ENCODE measurements at regions not wholly inside any gene's neighbourhood (a gene's known extent, or its start where the extent isn't known, plus 50 kb on each side); places are given as distances from the start of the nearest gene placed in this dataset.
"Not testable (repeated sequence)": the region's sequence is repeated elsewhere in the genome, so short reads cannot be mapped to it uniquely, and the experiment has no call there.

GRCh38 chr17:64788286-64789060 is 126.4 kb upstream of the SMURF2 start:
- ATAC-seq (no peak), DNase-seq (ENCODE audit: low spot score in 2 of 2) (no peak)
- Mint-ChIP-seq H3K27ac (no peak overlapping the region), H3K36me3 (no peaks in the 10 kb centered on the region), H3K9me3 (no peaks in the 10 kb centered on the region)

DNA sequence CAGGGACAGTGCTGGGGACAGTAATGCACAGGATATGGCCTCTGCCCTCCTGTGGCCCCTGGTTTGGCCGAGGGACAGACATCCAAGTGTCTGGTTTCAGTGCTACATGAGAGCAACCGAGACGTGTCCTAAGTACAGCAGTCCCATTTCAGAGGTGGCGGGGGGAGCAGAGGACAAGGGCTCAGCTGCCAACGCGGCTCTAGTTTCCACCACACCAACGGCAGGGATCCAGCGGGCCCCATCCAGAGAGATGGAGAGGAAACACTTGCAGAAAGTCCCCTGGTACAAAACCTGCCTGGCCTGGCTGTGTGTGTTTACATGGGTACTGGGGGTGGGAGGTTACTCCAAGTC is 125.8 kb upstream of the SMURF2 start:
- Mint-ChIP-seq H3K9me3 (no peaks in the 10 kb centered on the region), H3K36me3 (no peaks in the 10 kb centered on the region), H3K27ac (peak overlapping the region; percentile 39 to 69)
- DNase-seq (ENCODE audit: low spot score in 2 of 2) (no peak), ATAC-seq (no peak)

GRCh38 chr17:64787255-64787920 is 125.3 kb upstream of the SMURF2 start:
- ATAC-seq (no peak), DNase-seq (ENCODE audit: low spot score in 2 of 2) (no peak)
- H3K36me3 Mint-ChIP-seq: no peaks in the 10 kb centered on the region
- H3K9me3 Mint-ChIP-seq: no peaks in the 10 kb centered on the region
- peak overlapping the region; percentile 39 to 69 for H3K27ac Mint-ChIP-seq

DNA sequence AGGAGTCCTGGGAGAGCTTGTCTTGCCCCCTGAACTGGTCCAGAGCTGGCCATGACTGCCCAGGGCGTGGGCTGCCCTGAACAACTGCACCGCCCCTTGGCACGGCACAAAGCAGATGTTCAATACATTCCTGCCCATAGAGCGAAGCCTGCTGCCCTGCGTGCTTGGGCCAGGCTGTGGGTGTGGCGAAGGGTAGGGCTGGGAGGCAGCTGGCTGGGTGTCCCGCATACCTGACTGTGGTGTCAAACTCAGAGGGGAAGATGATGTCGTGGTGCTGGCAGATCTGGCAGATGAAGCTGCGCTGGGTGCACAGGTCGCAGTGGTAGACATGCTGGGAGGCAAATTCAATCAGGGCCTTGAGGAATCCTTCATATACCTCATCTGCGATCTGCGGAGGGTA is 124.2 kb upstream of the SMURF2 start:
- no peak for ATAC-seq
- H3K9me3 Mint-ChIP-seq: no peaks in the 10 kb centered on the region
- H3K27ac Mint-ChIP-seq: no peak overlapping the region
- no peaks in the 10 kb centered on the region for H3K36me3 Mint-ChIP-seq
- no peak for DNase-seq (ENCODE audit: low spot score in 2 of 2)

- no peak for ATAC-seq
- H3K36me3 Mint-ChIP-seq: no peaks in the 10 kb centered on the region
- H3K9me3 Mint-ChIP-seq: no peaks in the 10 kb centered on the region
Observed at GRCh38 chr17:64785011-64785421, 122.9 kb upstream of the SMURF2 start.

DNA sequence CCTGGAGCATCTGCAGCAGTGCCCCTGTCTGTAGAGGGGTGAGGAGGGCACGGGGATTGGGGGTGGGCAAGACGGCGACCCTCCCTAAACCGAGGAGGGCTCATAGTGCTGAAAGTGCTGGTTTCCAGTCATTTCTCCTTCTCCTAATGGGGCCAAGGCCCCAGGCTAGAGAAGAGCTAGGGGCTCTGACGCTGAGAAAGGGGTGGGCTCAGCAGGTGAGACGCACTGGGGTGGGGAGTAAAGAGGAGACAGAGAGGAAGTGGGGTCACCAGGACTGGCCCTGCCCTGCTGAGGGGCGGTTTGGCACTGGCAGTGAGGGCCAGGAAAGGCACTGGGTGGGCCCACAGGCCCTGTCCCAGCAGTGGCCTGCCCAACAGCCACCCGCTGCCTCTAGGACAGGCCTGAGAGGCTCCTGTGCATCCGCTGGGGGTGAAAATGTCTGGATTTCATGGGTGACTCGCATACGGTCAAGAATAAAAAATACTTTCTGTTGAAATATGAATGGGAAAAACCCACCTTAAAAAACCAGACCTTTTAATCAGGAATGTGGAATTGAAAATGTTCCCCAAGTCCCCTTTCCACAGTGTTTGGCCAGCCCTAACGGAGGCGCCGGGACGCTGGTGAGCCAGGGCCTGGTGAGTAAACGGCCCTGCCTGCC is 122.4 kb upstream of the SMURF2 start:
- Mint-ChIP-seq H3K27ac (no peak overlapping the region), H3K9me3 (no peaks in the 10 kb centered on the region), H3K36me3 (no peaks in the 10 kb centered on the region)
- DNase-seq (ENCODE audit: low spot score in 2 of 2) (peak in 1 of 2 donors; percentile 23), ATAC-seq (no peak)

More at GRCh38 chr17:64785011-64785421, 122.9 kb upstream of the SMURF2 start:
- no peak overlapping the region for H3K27ac Mint-ChIP-seq
- DNase-seq (ENCODE audit: low spot score in 2 of 2): peak in 1 of 2 donors; percentile 49

- Mint-ChIP-seq H3K36me3 (no peaks in the 10 kb centered on the region), H3K9me3 (no peaks in the 10 kb centered on the region), H3K27ac (no peak overlapping the region)
- ATAC-seq: no peak
- peak in 1 of 2 donors; percentile 52 for DNase-seq (ENCODE audit: low spot score in 2 of 2)
Observed at GRCh38 chr17:64783556-64784352, 121.6 kb upstream of the SMURF2 start.

DNA sequence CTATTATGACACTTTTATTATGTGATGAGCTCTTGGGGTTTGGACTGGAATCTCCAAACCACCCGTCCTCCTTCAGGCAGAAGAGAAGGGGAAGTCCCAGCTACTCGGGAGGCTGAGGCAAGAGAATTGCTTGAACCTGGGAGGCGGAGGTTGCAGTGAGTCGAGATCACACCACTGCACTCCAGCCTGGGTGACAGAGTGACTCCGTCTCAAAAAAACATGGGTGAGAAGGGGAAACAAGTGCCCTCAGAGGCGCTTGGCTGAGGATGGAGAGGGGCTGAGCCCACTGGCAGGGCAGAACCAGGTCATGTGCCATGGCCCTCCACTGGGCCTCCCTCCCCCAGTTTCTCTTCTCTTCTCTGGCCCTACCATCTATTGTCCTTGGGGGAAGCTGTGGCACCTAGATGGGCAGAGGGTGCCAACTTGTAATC is 120.9 kb upstream of the SMURF2 start:
- ATAC-seq (peak in 1 of 2 donors; percentile 34), DNase-seq (ENCODE audit: low spot score in 2 of 2) (peak in 1 of 2 donors; percentile 49)
- no peak overlapping the region for H3K27ac Mint-ChIP-seq
- no peaks in the 10 kb centered on the region for H3K9me3 Mint-ChIP-seq
- H3K36me3 Mint-ChIP-seq: no peaks in the 10 kb centered on the region

- DNase-seq (ENCODE audit: low spot score in 2 of 2) (peak in 1 of 2 donors; percentile 48), ATAC-seq (no peak)
- H3K9me3 Mint-ChIP-seq: no peaks in the 10 kb centered on the region
- H3K36me3 Mint-ChIP-seq: no peaks in the 10 kb centered on the region
- no peak overlapping the region for H3K27ac Mint-ChIP-seq
Observed at GRCh38 chr17:64781810-64782555, 119.9 kb upstream of the SMURF2 start.

- Mint-ChIP-seq H3K36me3 (no peaks in the 10 kb centered on the region), H3K27ac (no peak overlapping the region), H3K9me3 (no peaks in the 10 kb centered on the region)
- DNase-seq (ENCODE audit: low spot score in 2 of 2) (peak; percentile 57 to 64), ATAC-seq (peak; percentile 16 to 54)
Observed at GRCh38 chr17:64781014-64781756, 119.1 kb upstream of the SMURF2 start.

- Mint-ChIP-seq H3K9me3 (no peaks in the 10 kb centered on the region), H3K27ac (no peak overlapping the region), H3K36me3 (no peaks in the 10 kb centered on the region)
- peak; percentile 50 to 80 for ATAC-seq
- DNase-seq (ENCODE audit: low spot score in 2 of 2): peak; percentile 61 to 81
Observed at GRCh38 chr17:64780096-64781013, 118.2 kb upstream of the SMURF2 start.

DNA sequence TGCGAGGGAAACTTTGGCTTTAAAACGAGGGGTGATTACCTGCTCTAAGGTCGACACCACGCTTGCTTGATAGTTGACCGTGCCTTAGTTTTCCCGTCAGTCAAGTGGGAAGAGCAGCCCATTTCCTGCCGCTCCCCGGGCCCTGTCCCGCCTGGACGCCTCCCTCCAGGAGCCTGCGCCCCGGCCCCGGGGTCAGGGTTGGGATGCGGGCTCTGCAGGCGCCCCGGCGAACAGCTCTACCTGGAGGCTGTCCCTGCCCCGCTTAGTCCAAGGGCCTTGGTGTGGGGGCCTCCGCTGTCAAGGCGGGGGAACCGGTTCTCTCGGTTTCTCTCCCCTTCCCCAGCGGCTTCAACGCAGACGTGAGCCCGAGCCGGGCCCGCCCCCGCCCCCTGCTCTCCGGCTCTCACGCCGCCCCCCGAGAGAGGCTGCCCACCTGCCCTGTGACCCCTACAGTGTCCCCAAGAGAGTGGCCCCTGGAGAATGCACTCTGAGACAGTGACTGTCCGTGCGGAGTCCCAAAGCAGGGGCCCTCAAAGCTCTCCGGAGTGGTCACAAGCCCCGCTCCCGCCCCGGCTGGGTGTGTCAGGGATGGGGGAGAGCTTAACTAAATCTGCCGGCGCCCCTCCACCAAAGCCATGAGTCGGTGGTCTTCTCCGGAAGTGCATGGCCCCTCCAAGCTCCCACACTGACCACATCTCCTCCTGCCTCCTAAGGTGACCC is 117.4 kb upstream of the SMURF2 start:
- peak in 1 of 2 donors; percentile 55 for DNase-seq (ENCODE audit: low spot score in 2 of 2)
- Mint-ChIP-seq H3K36me3 (no peaks in the 10 kb centered on the region), H3K9me3 (no peaks in the 10 kb centered on the region), H3K27ac (no peak overlapping the region)
- ATAC-seq: no peak

DNA sequence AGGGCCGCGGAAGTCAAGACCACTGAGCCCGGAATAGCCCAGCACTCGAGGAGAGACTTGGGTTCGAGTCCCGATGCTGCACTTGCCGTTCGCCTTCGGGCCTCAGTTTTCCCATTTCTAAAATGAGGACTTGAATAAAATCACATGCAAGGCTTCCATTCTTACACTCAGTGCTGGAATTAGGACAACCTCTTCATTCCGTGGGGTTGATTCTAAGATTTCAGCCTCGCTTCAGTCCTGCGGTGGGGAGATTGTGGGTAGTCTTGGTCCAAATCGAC is 116.9 kb upstream of the SMURF2 start:
- ATAC-seq: not testable (repeated sequence)

More for the DNA sequence above, 116.9 kb upstream of the SMURF2 start:
- not testable (repeated sequence) for H3K27ac Mint-ChIP-seq; H3K9me3 Mint-ChIP-seq; H3K36me3 Mint-ChIP-seq; DNase-seq (ENCODE audit: low spot score in 2 of 2)
